Hepatocyte (in vitro differentiated cells): ENCODE measurements at regions not wholly inside any gene's neighbourhood (a gene's known extent, or its start where the extent isn't known, plus 50 kb on each side); places are given as distances from the start of the nearest gene placed in this dataset.

Experiments
- DNase-seq: peaks from one replicate; pipeline ENCODE4 v3.0.0-alpha.2; 2016; ENCODE audit warnings: low spot score
- H2AFZ ChIP-seq: fragments of 200-600 bp; sonication (generic); 2 replicates; pipeline ENCODE4 v1.6.0; 2016; ENCODE audit warnings: antibody characterized with exemption, mild to moderate bottlenecking
- H3K27ac ChIP-seq: fragments of 200-600 bp; sonication (generic); 2 replicates; pipeline ENCODE4 v1.5.1; 2016; ENCODE audit warnings: mild to moderate bottlenecking
- H3K27me3 ChIP-seq: fragments of 200-600 bp; sonication (generic); 2 replicates; pipeline ENCODE4 v1.6.1; 2016
- H3K36me3 ChIP-seq: fragments of 200-600 bp; sonication (generic); replicated peaks from 2 replicates; pipeline ENCODE4 v1.5.1; 2016; ENCODE audit warnings: low read depth; ENCODE audit not compliant: insufficient read depth
- H3K4me1 ChIP-seq: fragments of 200-600 bp; sonication (generic); 2 replicates; pipeline ENCODE4 v1.5.1; 2016; ENCODE audit warnings: mild to moderate bottlenecking, moderate library complexity; ENCODE audit not compliant: insufficient read depth
- H3K4me2 ChIP-seq: fragments of 200-600 bp; sonication (generic); 2 replicates; pipeline ENCODE4 v1.6.0; 2016
- H3K4me3 ChIP-seq: fragments of 200-600 bp; sonication (generic); 2 replicates; pipeline ENCODE4 v1.5.1; 2016; ENCODE audit warnings: mild to moderate bottlenecking
- H3K79me2 ChIP-seq: fragments of 200-600 bp; sonication (generic); 2 replicates; pipeline ENCODE4 v1.6.0; 2017; ENCODE audit warnings: mild to moderate bottlenecking
- H3K9me2 ChIP-seq: fragments of 200-600 bp; sonication (generic); replicated peaks from 2 replicates; pipeline ENCODE4 v1.6.0; 2017; ENCODE audit warnings: mild to moderate bottlenecking; ENCODE audit not compliant: insufficient read depth
- H3K9me3 ChIP-seq: fragments of 200-600 bp; sonication (generic); 2 replicates; pipeline ENCODE4 v1.5.1; 2016; ENCODE audit warnings: low read depth, mild to moderate bottlenecking
- H4K20me1 ChIP-seq: fragments of 200-600 bp; sonication (generic); 2 replicates; pipeline ENCODE4 v1.6.0; 2016; ENCODE audit warnings: mild to moderate bottlenecking; ENCODE audit not compliant: insufficient read depth, poor library complexity, severe bottlenecking
- CTCF ChIP-seq: fragments of 200-600 bp; sonication (generic); IDR thresholded peaks from 2 replicates; pipeline ENCODE4 v1.5.1; 2016; ENCODE audit warnings: antibody characterized with exemption, mild to moderate bottlenecking; ENCODE audit not compliant: poor library complexity
- EZH2 ChIP-seq: fragments of 200-600 bp; sonication (generic); IDR thresholded peaks from 2 replicates; pipeline ENCODE4 v1.6.1; 2016; ENCODE audit warnings: antibody characterized with exemption, mild to moderate bottlenecking, borderline replicate concordance
- EZH2phosphoT487 ChIP-seq: fragments of 200-600 bp; sonication (generic); IDR thresholded peaks from one replicate; pipeline ENCODE4 v1.6.1; 2018; ENCODE audit warnings: antibody characterized with exemption, mild to moderate bottlenecking, low read depth, moderate library complexity; ENCODE audit not compliant: unreplicated experiment, severe bottlenecking
- WGBS: methylation state at CpG from one replicate; pipeline ENCODE4 v1.1.6; 2016; ENCODE audit warnings: low lambda C conversion rate; ENCODE audit errors: missing lambda C conversion rate; 5-methylcytosine and 5-hydroxymethylcytosine counted together

DNA sequence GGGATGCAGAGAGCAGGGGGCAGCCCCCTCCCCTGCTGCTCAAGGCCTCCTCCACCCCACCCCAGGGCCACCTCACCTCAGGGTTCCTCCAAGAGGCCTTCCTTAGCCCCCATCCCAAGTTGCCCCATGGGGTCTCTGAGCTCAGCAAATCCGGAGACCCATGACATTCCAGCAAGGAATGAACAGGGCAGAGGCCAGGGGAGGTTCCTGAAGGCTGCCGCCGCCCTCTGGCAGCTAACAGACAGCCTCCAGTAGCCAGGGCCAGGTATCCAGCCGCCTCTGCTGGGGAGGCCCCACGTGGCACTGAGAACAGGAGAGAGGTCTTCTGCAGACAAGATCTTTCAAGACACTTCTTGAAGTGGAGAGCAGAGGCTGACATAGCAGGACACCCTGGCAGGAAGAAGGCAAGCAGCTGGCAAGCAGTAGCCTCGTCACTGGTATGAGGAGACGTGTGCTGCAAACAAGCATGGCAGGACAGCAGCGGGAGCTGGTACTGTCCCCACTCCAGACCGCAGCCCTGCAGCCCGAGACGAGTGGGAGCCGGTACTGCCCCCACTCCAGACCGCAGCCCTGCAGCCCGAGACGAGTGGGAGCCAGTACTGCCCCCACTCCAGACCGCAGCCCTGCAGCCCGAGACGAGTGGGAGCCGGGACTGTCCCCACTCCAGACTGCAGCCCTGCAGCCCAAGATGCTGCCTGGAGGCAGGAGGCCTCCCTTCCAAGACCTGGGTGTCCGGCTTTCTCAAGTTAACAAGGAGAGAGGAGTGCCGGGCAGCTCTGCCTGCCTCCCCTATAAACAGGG, 190.6 kb downstream of the IGLL1 start:
- Histone ChIP-seq H3K4me2 (no peak overlapping the region), H3K27ac (no peak overlapping the region), H4K20me1 (no peaks in the 10 kb centered on the region), H3K27me3 (no peaks in the 10 kb centered on the region), H3K4me3 (no peak overlapping the region), H3K9me3 (no peaks in the 10 kb centered on the region), H3K36me3 (no peaks in the 10 kb centered on the region), H2AFZ (no peak overlapping the region), H3K9me2 (no peaks in the 10 kb centered on the region), H3K79me2 (no peaks in the 10 kb centered on the region), H3K4me1 (peaks cover 7% of the 10 kb centered on the region)
- DNase-seq: no peak
- 67% methylated on average over 21 of the region's 21 CpGs for WGBS
- TF ChIP-seq CTCF: no peak

DNA sequence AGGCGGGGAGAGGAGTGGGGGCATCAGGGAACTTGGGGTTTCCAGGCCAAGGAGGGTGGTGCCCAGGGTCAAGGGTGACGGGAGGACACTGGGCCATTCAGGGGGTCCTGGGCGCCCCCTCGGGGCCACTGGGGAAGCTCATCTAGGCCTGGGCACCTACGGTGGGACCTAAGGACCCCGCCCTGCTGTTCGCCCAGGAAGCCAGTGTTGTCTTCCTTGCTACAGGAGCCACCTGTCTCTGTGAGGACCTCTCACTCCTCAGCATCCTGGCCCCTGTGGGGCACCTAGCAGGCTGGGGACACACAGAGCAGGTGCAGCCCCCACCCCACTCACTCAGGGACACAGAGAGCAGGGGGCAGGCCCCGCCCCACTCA, 191.6 kb downstream of the IGLL1 start:
- H3K9me2 ChIP-seq: no peaks in the 10 kb centered on the region
- no peaks in the 10 kb centered on the region for H3K27me3 ChIP-seq
- H3K79me2 ChIP-seq: no peaks in the 10 kb centered on the region
- no peak for DNase-seq
- TF ChIP-seq EZH2phosphoT487: no peak
- TF ChIP-seq CTCF: no peak
- no peak for TF ChIP-seq EZH2
- no peaks in the 10 kb centered on the region for H4K20me1 ChIP-seq
- no peak overlapping the region for H3K4me2 ChIP-seq
- no peak overlapping the region for H3K4me3 ChIP-seq
- no peak overlapping the region for H2AFZ ChIP-seq
- no peak overlapping the region for H3K27ac ChIP-seq
- WGBS: 100% methylated on average over 4 of the region's 8 CpGs
- no peaks in the 10 kb centered on the region for H3K9me3 ChIP-seq
- H3K36me3 ChIP-seq: no peaks in the 10 kb centered on the region
- peaks cover 16% of the 10 kb centered on the region for H3K4me1 ChIP-seq

- Histone ChIP-seq H3K36me3 (no peaks in the 10 kb centered on the region), H3K79me2 (no peaks in the 10 kb centered on the region), H3K4me2 (no peak overlapping the region), H3K4me1 (peaks cover 16% of the 10 kb centered on the region), H4K20me1 (no peaks in the 10 kb centered on the region), H3K9me2 (no peaks in the 10 kb centered on the region), H3K27ac (no peak overlapping the region), H3K4me3 (no peak overlapping the region), H2AFZ (no peak overlapping the region), H3K9me3 (no peaks in the 10 kb centered on the region), H3K27me3 (no peaks in the 10 kb centered on the region)
- TF ChIP-seq EZH2phosphoT487: no peak
- no peak for TF ChIP-seq CTCF
- no peak for TF ChIP-seq EZH2
- 95% methylated on average over 27 of the region's 32 CpGs for WGBS
- DNase-seq: no peak
Measured at GRCh38 chr22:23387827-23388516, 192.1 kb downstream of the IGLL1 start.
